ENCODE measurements at regions not wholly inside any gene's neighbourhood (a gene's known extent, or its start where the extent isn't known, plus 50 kb on each side); places are given as distances from the start of the nearest gene placed in this dataset.

- no peak overlapping the region for H3K27ac ChIP-seq
- H3K4me3 ChIP-seq, result no peak overlapping the region
- TF ChIP-seq RAD21 (conservative IDR thresholded peaks at IDR 0.05 in 1 of 2, IDR thresholded peaks at IDR 0.05 in 1 of 2), result no peak
- TF ChIP-seq FOXS1 (CRISPR knock-in tag; IDR thresholded peaks at IDR 0.05), result no peak
- no peak for TF ChIP-seq CTCF (IDR thresholded peaks at IDR 0.05)
- TF ChIP-seq SMC3 (IDR thresholded peaks at IDR 0.05), result no peak
- no peak for TF ChIP-seq HOXB5 (CRISPR knock-in tag; IDR thresholded peaks at IDR 0.05)
- no peak for TF ChIP-seq RARB (CRISPR knock-in tag; IDR thresholded peaks at IDR 0.05)
- no peak for TF ChIP-seq JUNB (IDR thresholded peaks at IDR 0.05)
- no peak for TF ChIP-seq MAFK (IDR thresholded peaks at IDR 0.05; ENCODE audit: partially characterized antibody)
- no peak for TF ChIP-seq CEBPB (IDR thresholded peaks at IDR 0.05)
- TF ChIP-seq HMGXB4 (CRISPR knock-in tag; IDR thresholded peaks at IDR 0.05; ENCODE audit: borderline replicate concordance), result no peak
- no peak for TF ChIP-seq TP53 (CRISPR knock-in tag; IDR thresholded peaks at IDR 0.05)
- TF ChIP-seq EP300 (IDR thresholded peaks at IDR 0.05), result no peak
- TF ChIP-seq HOXA7 (CRISPR knock-in tag; IDR thresholded peaks at IDR 0.05), result no peak
- no peak for TF ChIP-seq GATA3 (IDR thresholded peaks at IDR 0.05; ENCODE audit: borderline replicate concordance)
- no peak for TF ChIP-seq REST (IDR thresholded peaks at IDR 0.05)
- TF ChIP-seq POLR2A (IDR thresholded peaks at IDR 0.05; ENCODE audit: low read length), result no peak
- no peak for TF ChIP-seq NFE2L2 (conservative IDR thresholded peaks at IDR 0.05; ENCODE audit: low read length)
- TF ChIP-seq POLR2AphosphoS2 (conservative IDR thresholded peaks at IDR 0.05; ENCODE audit: low read length), result no peak
- no peak for TF ChIP-seq TFCP2L1 (CRISPR knock-in tag; IDR thresholded peaks at IDR 0.05)
- no peaks in the 10 kb centered on the region for H3K9me3 ChIP-seq
- H3K4me2 ChIP-seq, result no peak overlapping the region
- no peaks in the 10 kb centered on the region for H3K4me1 ChIP-seq
- POLR2A ChIA-PET, result no interaction called here
- FAIRE-seq (no peak), ATAC-seq (no peak), DNase-seq (ENCODE audit: low read depth in 1 of 2, low spot score in 1 of 2) (no peak)
- CTCF ChIA-PET, result no interaction called here
- WGBS (ENCODE audit: missing lambda C conversion rate), result 90% methylated on average over 3 of the region's 5 CpGs
Measured at GRCh38 chrY:15756266-15756665, 1231.9 kb downstream of the NLGN4Y start.

- WGBS (ENCODE audit: missing lambda C conversion rate), result 66% methylated on average over 3 of the region's 3 CpGs
- Histone ChIP-seq H3K4me1 (no peaks in the 10 kb centered on the region), H3K4me2 (no peak overlapping the region), H3K4me3 (no peak overlapping the region), H3K27ac (no peak overlapping the region), H3K9me3 (no peaks in the 10 kb centered on the region)
- no peak for FAIRE-seq
- ATAC-seq, result no peak
- DNase-seq (ENCODE audit: low read depth in 1 of 2, low spot score in 1 of 2), result no peak
- ChIA-PET POLR2A (no interaction called here), CTCF (no interaction called here)
- no peak for TF ChIP-seq CHD2 (IDR thresholded peaks at IDR 0.05; ENCODE audit: low read length, partially characterized antibody)
- TF ChIP-seq HOXB5 (CRISPR knock-in tag; IDR thresholded peaks at IDR 0.05), result no peak
- no peak for TF ChIP-seq ESRRA (IDR thresholded peaks at IDR 0.05; ENCODE audit: borderline replicate concordance, low read length)
Measured at GRCh38 chrY:15773579-15773978, 1249.2 kb downstream of the NLGN4Y start.

Data from A549 (cell line).